GM18951 (cell line): ENCODE measurements at regions not wholly inside any gene's neighbourhood (a gene's known extent, or its start where the extent isn't known, plus 50 kb on each side); places are given as distances from the start of the nearest gene placed in this dataset.

Experiments used
- POLR2A ChIP-seq: IDR thresholded peaks from 4 replicates; pipeline ENCODE4 v1.6.1; 2011; ENCODE audit warnings: mild to moderate bottlenecking; ENCODE audit not compliant: insufficient read length, insufficient read depth; ENCODE audit errors: extremely low read depth
- in situ Hi-C: fragments of 300-500 bp; cut with MboI; formaldehyde crosslinking; loops from one replicate; pipeline ENCODE4 v1.12.0; 2022; ENCODE audit warnings: low sequenced_read_pairs, mixed read lengths, inconsistent platforms; ENCODE audit not compliant: unreplicated experiment

GRCh38 chr1:81596341-81596740 lies 204.4 kb upstream of the ADGRL2 start:
- in situ Hi-C loops: no loop called here
- no peak for TF ChIP-seq POLR2A

GRCh38 chr1:81594206-81594605 lies 206.5 kb upstream of the ADGRL2 start:
- no peak for TF ChIP-seq POLR2A
- in situ Hi-C loops: no loop called here

- no peak for TF ChIP-seq POLR2A
- in situ Hi-C loops: no loop called here
Observed at GRCh38 chr1:81592233-81592632, 208.5 kb upstream of the ADGRL2 start.

- TF ChIP-seq POLR2A: no peak
- in situ Hi-C loops: no loop called here
Observed at GRCh38 chr1:81590171-81590570, 210.6 kb upstream of the ADGRL2 start.

GRCh38 chr1:81588149-81588548 lies 212.6 kb upstream of the ADGRL2 start:
- TF ChIP-seq POLR2A: no peak
- in situ Hi-C loops: no loop called here

- TF ChIP-seq POLR2A: no peak
- in situ Hi-C loops: no loop called here
Observed at GRCh38 chr1:81587426-81587825, 213.3 kb upstream of the ADGRL2 start.

GRCh38 chr1:81585371-81585770 lies 215.4 kb upstream of the ADGRL2 start:
- TF ChIP-seq POLR2A: no peak
- in situ Hi-C loops: no loop called here

GRCh38 chr1:81584398-81584797 lies 216.3 kb upstream of the ADGRL2 start:
- no peak for TF ChIP-seq POLR2A
- in situ Hi-C loops: no loop called here

GRCh38 chr1:81583878-81584277 lies 216.9 kb upstream of the ADGRL2 start:
- no peak for TF ChIP-seq POLR2A

GRCh38 chr1:81582467-81582986 lies 218.2 kb upstream of the ADGRL2 start:
- TF ChIP-seq POLR2A: no peak
- in situ Hi-C loops: no loop called here

More at GRCh38 chr1:81583878-81584277, 216.9 kb upstream of the ADGRL2 start:
- in situ Hi-C loops: no loop called here

- in situ Hi-C loops: no loop called here
- no peak for TF ChIP-seq POLR2A
Observed at GRCh38 chr1:81578867-81579266, 221.9 kb upstream of the ADGRL2 start.

GRCh38 chr1:81577004-81577697 lies 223.6 kb upstream of the ADGRL2 start:
- in situ Hi-C loops: no loop called here
- no peak for TF ChIP-seq POLR2A

GRCh38 chr1:81574408-81574807 lies 226.3 kb upstream of the ADGRL2 start:
- in situ Hi-C loops: no loop called here
- no peak for TF ChIP-seq POLR2A

- TF ChIP-seq POLR2A: no peak
- in situ Hi-C loops: no loop called here
Observed at GRCh38 chr1:81573458-81573857, 227.3 kb upstream of the ADGRL2 start.
